Type B pancreatic cell (in vitro differentiated cells): ENCODE measurements at regions not wholly inside any gene's neighbourhood (a gene's known extent, or its start where the extent isn't known, plus 50 kb on each side); places are given as distances from the start of the nearest gene placed in this dataset.
"Not testable (repeated sequence)": the region's sequence is repeated elsewhere in the genome, so short reads cannot be mapped to it uniquely, and the experiment has no call there.

ENCODE experiments used
- DNase-seq: peaks from one replicate; pipeline ENCODE4 v3.0.0; 2021; ENCODE audit warnings: mixed read lengths; ENCODE audit not compliant: unreplicated experiment; ENCODE audit errors: extremely low spot score
- H3K27ac Mint-ChIP-seq: 2 replicates; pipeline ENCODE4 v1.8.0; 2021; ENCODE audit warnings: mild to moderate bottlenecking, mixed read lengths
- H3K27me3 Mint-ChIP-seq: 2 replicates; pipeline ENCODE4 v1.8.0; 2021; ENCODE audit warnings: mixed read lengths
- H3K36me3 Mint-ChIP-seq: 2 replicates; pipeline ENCODE4 v1.8.0; 2021; ENCODE audit warnings: mixed read lengths
- H3K4me1 Mint-ChIP-seq: one replicate; pipeline ENCODE4 v1.8.0; 2021; ENCODE audit warnings: mixed read lengths; ENCODE audit not compliant: unreplicated experiment
- H3K4me3 Mint-ChIP-seq: 2 replicates; pipeline ENCODE4 v1.8.0; 2021; ENCODE audit warnings: mild to moderate bottlenecking, mixed read lengths
- H3K9me3 Mint-ChIP-seq: 2 replicates; pipeline ENCODE4 v1.8.0; 2021; ENCODE audit warnings: mixed read lengths
- TF ChIP-seq, protein P1 (sequence below): fragments of 200-600 bp; sonication (generic); conservative IDR thresholded peaks from 2 replicates; pipeline ENCODE4 v1.5.0; 2021; ENCODE audit warnings: antibody characterized with exemption, mild to moderate bottlenecking

DNA sequence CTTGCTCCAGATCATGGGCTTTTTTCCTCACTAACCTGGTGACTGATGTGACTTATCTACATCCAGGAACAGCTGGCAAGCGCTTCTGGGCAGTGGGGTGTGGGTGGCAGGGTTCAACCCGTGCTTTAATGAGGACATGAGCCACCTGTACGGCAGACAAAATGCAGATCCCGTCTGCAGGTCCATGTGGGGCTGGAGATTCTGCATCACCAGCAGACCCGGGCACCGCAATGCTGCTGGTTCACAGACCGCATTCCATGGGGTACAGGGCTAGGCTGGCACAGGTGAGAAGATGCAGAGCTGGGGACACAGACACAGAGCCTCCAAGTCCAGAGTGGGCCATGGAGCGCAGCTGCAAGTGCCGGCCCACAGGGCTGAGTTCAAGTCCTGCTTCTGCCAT is 204.0 kb downstream of the LAT start:
- H3K27ac Mint-ChIP-seq, H3K36me3 Mint-ChIP-seq, H3K27me3 Mint-ChIP-seq, DNase-seq, H3K4me3 Mint-ChIP-seq, H3K9me3 Mint-ChIP-seq, H3K4me1 Mint-ChIP-seq: not testable (repeated sequence)

DNA sequence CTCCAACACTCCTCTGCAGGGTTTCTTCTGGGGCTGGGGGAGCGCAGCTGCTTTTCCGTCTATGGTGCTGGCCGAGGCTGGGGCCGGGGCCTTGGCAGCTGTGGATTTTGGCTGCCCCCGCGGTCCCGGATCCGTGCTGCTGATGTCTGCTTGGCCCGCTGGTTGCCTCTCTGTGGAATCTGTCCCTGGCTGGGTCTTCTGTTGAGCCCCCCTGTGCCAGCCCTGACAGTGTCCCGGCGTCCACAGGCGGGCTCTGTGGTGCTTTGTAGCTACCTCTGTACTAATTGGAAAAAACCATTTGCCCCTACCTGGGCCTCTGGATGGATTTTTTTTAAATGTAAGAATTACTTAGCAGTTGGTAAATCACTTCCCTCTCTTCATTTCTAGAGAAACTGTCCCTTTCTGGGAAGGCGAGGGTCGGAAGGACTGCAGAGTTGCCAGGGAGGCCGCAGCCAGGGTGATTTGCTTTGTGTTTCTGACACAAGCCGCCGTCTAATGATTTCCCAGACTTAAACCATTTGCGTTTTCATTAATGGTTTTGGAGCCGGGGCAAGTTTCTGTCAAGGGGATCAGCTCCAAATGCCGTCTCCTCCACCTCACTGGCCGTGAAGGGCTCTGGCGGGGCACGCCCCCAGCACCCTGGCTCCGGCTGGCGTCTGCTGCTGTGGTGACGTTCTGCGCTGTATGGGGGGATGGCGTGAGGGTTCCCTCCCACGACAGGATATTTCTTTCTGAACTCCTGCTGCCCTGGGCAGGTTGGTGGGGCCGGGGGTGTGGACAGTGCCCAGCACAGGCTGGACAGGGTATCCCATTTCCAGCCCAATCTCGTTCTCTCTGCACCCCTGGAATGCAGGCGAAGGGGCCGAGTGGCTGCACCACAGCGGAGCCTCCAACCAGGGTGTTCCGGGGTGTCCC is 201.7 kb downstream of the LAT start:
- H3K27ac Mint-ChIP-seq, result not testable (repeated sequence)

DNA sequence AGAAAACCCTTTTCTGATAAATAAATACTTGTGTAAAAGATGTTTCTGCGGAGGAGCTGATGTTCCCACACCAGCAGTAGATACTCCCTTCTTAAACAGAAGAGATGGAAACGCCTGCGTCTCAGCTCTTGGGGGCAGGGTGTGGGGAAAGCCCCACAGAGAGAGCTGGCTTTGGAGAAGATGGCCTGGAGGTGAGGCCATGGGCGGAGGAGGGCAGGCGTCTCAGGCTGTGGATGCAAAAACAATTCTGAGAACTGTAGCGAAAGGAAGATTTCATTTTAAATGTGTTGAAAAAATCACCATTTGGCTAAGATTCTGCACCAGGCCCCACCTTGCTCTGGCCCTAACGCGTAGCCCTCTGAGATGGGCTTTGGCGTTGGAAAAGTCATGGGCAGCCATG is 201.0 kb downstream of the LAT start:
- not testable (repeated sequence) for H3K9me3 Mint-ChIP-seq, H3K4me1 Mint-ChIP-seq, H3K27ac Mint-ChIP-seq, H3K27me3 Mint-ChIP-seq, H3K4me3 Mint-ChIP-seq, H3K36me3 Mint-ChIP-seq, DNase-seq

More for the DNA sequence above, 201.7 kb downstream of the LAT start:
- H3K4me1 Mint-ChIP-seq, H3K9me3 Mint-ChIP-seq, DNase-seq, H3K27me3 Mint-ChIP-seq, H3K4me3 Mint-ChIP-seq, H3K36me3 Mint-ChIP-seq: not testable (repeated sequence)

DNA sequence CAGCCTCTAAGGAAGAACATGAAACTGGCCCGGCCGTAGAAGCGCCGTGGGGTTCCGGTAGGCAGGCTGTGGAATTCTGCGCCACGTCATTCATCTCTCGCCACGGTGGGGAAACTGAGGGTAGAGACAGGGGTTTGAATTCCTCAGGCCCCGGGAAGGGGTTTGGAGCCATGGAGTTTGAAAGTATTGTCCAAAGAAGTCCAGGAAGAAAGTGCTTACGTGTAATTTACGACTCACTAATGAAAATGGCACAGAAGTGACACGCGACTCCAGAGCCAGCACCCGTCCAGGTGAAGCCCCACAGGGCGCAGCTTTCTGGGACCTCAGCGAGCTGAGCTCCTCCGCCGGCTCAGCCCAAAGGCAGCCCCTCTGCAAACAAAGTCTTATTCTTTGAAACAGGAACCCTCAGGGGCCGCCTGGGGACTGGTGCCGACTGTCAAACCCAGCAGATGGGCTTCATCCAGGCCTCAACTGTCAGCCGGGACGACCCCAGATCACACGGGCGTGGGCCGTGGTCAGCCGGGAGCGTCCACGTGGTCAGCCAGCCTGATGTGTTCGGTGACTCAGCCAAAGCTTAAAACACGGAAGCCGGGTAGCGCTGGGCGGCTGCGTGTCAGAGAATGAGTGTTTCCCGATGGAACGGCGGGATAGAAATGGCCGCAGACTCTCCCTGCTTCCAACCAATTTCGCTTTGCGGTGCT is 200.0 kb downstream of the LAT start:
- DNase-seq, H3K4me1 Mint-ChIP-seq, H3K9me3 Mint-ChIP-seq, H3K36me3 Mint-ChIP-seq, H3K27ac Mint-ChIP-seq, H3K27me3 Mint-ChIP-seq, H3K4me3 Mint-ChIP-seq: not testable (repeated sequence)

DNA sequence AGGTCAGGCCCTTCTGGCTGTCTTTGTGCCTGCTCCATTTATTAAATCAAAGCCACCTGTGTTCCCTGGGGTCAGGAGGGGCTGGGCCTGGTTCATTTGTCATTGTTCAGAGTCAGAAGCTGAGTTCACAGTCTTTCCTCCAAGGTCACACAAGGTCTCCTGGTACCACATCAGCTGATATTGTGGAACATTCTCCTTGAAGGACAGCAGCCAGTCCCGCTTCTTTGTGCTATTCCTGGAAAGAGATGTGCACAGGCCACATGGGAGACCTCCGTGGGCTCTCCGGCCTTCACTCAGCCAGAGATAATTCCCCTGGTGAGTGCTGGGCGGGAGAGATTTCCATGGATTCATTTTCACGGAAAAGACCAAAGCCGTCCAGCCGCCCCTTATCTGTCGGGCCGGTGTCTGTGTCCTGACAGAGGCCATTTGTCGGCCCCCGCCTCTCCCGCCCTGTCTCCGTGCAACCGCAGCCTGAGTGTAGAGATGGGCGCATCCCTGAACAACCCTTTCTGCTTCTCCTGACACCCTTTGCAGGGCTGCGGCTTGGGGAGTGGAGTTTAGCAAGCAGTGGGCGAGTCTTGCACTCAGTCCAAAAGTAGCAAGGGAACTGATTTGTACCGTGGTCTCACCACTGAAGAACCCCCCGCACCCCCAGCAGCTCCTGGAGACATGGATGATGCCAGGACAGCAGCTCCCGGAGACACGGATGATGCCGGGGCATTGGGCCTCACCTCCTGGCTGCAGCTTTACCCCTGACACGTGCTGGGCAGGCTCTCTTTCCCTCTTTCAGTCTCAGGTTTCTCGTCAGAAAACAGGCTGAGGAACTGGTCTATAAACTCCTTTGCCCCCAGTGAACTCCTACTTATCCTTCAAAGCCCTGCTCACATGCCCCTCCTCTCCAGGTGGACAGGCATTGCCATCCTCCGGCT is 198.4 kb downstream of the LAT start:
- not testable (repeated sequence) for H3K27me3 Mint-ChIP-seq, H3K36me3 Mint-ChIP-seq, H3K27ac Mint-ChIP-seq, DNase-seq, H3K4me1 Mint-ChIP-seq, H3K4me3 Mint-ChIP-seq, H3K9me3 Mint-ChIP-seq

DNA sequence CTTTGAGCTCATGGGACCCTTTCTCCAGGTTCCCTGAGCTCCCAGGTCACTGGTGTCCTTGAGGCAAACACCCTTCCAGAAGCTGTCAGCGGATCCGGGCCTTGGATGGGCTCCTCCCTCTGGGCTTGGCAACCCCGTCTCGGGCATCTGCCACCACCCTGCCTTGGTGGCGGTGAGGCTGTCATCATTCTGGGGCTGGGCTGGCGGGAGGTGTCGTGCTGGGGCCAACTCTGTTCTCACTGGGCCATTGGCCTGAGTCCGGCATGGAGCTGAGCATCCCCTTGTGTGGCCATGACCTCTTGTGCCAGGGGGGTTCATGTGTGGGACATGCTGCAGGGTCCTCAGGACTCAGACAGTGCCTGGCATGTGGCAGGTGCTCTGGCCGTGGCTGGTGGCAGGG is 197.6 kb downstream of the LAT start:
- no peak overlapping the region for H3K4me3 Mint-ChIP-seq
- H3K27ac Mint-ChIP-seq, result no peak overlapping the region
- H3K36me3 Mint-ChIP-seq, result no peaks in the 10 kb centered on the region
- DNase-seq, result no peak
- H3K4me1 Mint-ChIP-seq, result peaks cover 6% of the 10 kb centered on the region
- H3K9me3 Mint-ChIP-seq, result no peaks in the 10 kb centered on the region
- TF ChIP-seq, protein P1, sequence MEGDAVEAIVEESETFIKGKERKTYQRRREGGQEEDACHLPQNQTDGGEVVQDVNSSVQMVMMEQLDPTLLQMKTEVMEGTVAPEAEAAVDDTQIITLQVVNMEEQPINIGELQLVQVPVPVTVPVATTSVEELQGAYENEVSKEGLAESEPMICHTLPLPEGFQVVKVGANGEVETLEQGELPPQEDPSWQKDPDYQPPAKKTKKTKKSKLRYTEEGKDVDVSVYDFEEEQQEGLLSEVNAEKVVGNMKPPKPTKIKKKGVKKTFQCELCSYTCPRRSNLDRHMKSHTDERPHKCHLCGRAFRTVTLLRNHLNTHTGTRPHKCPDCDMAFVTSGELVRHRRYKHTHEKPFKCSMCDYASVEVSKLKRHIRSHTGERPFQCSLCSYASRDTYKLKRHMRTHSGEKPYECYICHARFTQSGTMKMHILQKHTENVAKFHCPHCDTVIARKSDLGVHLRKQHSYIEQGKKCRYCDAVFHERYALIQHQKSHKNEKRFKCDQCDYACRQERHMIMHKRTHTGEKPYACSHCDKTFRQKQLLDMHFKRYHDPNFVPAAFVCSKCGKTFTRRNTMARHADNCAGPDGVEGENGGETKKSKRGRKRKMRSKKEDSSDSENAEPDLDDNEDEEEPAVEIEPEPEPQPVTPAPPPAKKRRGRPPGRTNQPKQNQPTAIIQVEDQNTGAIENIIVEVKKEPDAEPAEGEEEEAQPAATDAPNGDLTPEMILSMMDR, result no peak
- H3K27me3 Mint-ChIP-seq, result no peaks in the 10 kb centered on the region

DNA sequence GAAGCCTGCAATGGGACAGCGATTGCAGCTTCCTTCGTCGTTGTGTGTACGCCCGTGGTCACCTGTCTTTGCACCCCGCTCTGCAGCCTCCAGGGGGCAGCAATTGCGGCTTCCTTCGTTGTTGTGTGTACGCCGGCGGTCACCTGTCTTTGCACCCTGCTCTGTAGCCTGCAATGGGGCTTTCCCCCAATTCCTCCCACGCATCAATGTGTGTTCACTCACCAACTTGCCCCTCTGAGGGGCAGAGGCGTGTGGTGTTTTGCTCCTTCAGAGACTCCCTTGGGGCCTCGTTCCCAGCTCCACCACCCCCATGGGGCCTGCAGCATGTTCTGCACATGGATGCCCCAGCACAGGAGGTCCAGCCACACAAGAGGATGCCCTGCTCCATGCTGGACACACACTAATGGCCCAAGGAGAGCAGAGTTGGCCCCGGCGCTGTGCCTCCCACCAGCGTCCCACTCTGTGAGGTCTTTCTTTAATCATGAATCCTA is 197.1 kb downstream of the LAT start:
- H3K4me3 Mint-ChIP-seq, H3K4me1 Mint-ChIP-seq, DNase-seq, H3K27ac Mint-ChIP-seq, H3K9me3 Mint-ChIP-seq, H3K36me3 Mint-ChIP-seq, H3K27me3 Mint-ChIP-seq: not testable (repeated sequence)
- TF ChIP-seq, protein P1, result peak; percentile 43

DNA sequence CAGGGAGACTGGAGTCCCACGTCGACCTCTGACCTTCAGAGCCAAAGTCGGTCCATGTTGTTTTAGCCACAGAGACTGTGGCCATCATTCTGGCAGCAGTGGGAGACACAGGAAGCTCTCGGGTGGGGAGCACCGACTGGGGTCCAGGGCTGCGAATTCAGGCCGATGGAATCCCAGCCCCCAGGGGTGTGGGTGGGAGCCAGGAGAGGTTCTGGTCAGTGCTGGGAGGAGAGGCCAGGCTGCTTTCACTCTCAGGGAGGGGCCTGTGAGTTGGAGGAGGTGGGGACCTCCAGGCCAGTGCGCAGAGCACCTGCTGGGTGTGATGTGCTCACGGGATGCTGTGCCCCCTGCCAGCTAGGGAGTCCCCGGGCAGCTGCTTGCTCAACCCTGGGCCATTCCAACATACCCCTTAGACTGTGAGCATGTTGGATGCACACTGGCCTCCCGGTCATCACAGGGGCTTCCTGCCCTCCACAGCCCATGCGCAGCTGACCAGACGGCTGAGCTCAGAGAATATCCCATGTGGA is 196.5 kb downstream of the LAT start:
- H3K4me3 Mint-ChIP-seq, H3K4me1 Mint-ChIP-seq, H3K36me3 Mint-ChIP-seq, H3K27me3 Mint-ChIP-seq, H3K27ac Mint-ChIP-seq, DNase-seq, H3K9me3 Mint-ChIP-seq: not testable (repeated sequence)

DNA sequence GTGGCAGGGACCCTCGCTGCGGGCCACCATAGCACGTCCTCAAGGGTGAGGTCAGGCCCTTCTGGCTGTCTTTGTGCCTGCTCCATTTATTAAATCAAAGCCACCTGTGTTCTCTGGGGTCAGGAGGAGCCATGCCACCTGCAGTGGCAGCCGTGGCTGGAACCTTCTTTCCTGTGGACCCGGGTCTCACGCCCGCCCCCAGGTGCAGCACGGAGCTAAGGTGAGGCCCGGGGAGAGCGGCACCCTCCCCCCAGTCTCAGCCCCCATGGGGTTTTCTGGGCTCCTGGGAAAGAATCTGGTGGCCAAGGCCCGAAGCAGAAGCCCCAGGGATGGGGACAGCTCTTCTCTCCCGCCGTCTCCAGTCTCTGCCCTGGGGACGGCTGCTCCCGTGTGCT is 195.4 kb downstream of the LAT start:
- not testable (repeated sequence) for H3K27ac Mint-ChIP-seq, H3K9me3 Mint-ChIP-seq, H3K36me3 Mint-ChIP-seq, H3K27me3 Mint-ChIP-seq, DNase-seq, H3K4me1 Mint-ChIP-seq, H3K4me3 Mint-ChIP-seq

DNA sequence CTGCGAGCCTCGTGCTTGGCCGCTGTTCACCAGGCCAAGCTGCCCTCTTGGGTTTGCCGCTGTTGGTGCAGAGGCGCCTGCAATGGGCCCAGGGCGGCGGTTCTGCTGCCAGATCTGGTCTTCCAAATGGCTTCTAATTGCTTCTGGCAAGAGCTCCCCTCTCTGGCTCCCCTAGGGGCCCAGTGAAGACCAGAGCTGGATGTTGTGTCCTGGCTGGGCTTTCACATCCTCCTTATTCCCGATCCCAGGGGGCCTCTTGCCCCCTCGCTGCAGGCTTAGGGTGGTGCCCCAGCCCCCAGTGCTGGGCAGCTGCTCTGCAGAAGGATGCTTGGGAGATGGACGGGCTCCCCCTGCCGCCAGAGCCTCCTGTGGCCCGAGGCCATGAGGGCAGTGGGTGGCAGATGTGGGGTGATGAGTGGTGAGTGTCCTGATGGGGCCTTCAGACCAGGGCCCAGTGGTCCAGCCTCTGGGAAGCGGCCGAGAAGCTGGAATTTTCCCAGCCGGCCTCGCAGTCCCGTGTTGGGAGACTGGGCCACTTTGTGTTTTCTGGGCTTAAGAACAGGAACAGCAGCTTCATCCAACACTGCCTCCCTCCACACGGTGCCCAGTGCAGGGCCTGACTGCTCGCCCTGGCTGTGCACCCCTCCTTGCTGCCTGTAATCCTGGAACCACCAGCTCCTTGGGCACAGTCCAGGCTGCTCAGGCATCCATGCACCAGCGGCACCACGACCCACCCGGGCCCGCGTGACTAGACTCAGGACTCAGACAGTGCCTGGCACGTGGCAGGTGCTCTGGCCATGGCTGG is 194.8 kb downstream of the LAT start:
- H3K4me3 Mint-ChIP-seq, H3K4me1 Mint-ChIP-seq, DNase-seq, H3K9me3 Mint-ChIP-seq, H3K36me3 Mint-ChIP-seq, H3K27me3 Mint-ChIP-seq, H3K27ac Mint-ChIP-seq: not testable (repeated sequence)
